ENCODE measurements at regions not wholly inside any gene's neighbourhood (a gene's known extent, or its start where the extent isn't known, plus 50 kb on each side); places are given as distances from the start of the nearest gene placed in this dataset.

- no peaks in the 10 kb centered on the region for H3K36me3 ChIP-seq (replicated peaks; ENCODE audit: insufficient read depth, low read depth)
- TF ChIP-seq EZH2phosphoT487 (IDR thresholded peaks at IDR 0.05; ENCODE audit: low read depth, severe bottlenecking, unreplicated experiment) (no peak), EZH2 (IDR thresholded peaks at IDR 0.05; ENCODE audit: borderline replicate concordance) (no peak), CTCF (IDR thresholded peaks at IDR 0.05; ENCODE audit: poor library complexity) (no peak)
- H3K9me3 ChIP-seq (ENCODE audit: low read depth), result no peaks in the 10 kb centered on the region
- WGBS (ENCODE audit: low lambda C conversion rate, missing lambda C conversion rate), result 89% methylated on average over 21 of the region's 21 CpGs
- peaks cover 7% of the 10 kb centered on the region for H3K4me1 ChIP-seq (ENCODE audit: insufficient read depth)
- H3K9me2 ChIP-seq (replicated peaks; ENCODE audit: insufficient read depth), result no peaks in the 10 kb centered on the region
- H4K20me1 ChIP-seq (ENCODE audit: insufficient read depth, poor library complexity, severe bottlenecking), result no peaks in the 10 kb centered on the region
- H3K79me2 ChIP-seq, result no peaks in the 10 kb centered on the region
- DNase-seq (ENCODE audit: low spot score), result no peak
- no peak overlapping the region for H3K4me3 ChIP-seq
- H3K27me3 ChIP-seq, result no peaks in the 10 kb centered on the region
- no peak overlapping the region for H3K27ac ChIP-seq
- H3K4me2 ChIP-seq, result no peak overlapping the region
- H2AFZ ChIP-seq, result no peak overlapping the region
Observed at GRCh38 chr14:104427131-104427851, 152.3 kb upstream of the C14orf180 start.

- no peaks in the 10 kb centered on the region for H3K9me3 ChIP-seq (ENCODE audit: low read depth)
- no peak overlapping the region for H2AFZ ChIP-seq
- H3K36me3 ChIP-seq (replicated peaks; ENCODE audit: insufficient read depth, low read depth), result no peaks in the 10 kb centered on the region
- H3K79me2 ChIP-seq, result no peaks in the 10 kb centered on the region
- no peaks in the 10 kb centered on the region for H4K20me1 ChIP-seq (ENCODE audit: insufficient read depth, poor library complexity, severe bottlenecking)
- DNase-seq (ENCODE audit: low spot score), result no peak
- H3K27ac ChIP-seq, result no peak overlapping the region
- H3K9me2 ChIP-seq (replicated peaks; ENCODE audit: insufficient read depth), result no peaks in the 10 kb centered on the region
- 81% methylated on average over 13 of the region's 14 CpGs for WGBS (ENCODE audit: low lambda C conversion rate, missing lambda C conversion rate)
- TF ChIP-seq EZH2phosphoT487 (IDR thresholded peaks at IDR 0.05; ENCODE audit: low read depth, severe bottlenecking, unreplicated experiment) (no peak), EZH2 (IDR thresholded peaks at IDR 0.05; ENCODE audit: borderline replicate concordance) (no peak), CTCF (IDR thresholded peaks at IDR 0.05; ENCODE audit: poor library complexity) (no peak)
- H3K4me1 ChIP-seq (ENCODE audit: insufficient read depth), result peaks cover 7% of the 10 kb centered on the region
- no peak overlapping the region for H3K4me3 ChIP-seq
- no peak overlapping the region for H3K4me2 ChIP-seq
- H3K27me3 ChIP-seq, result no peaks in the 10 kb centered on the region
Observed at GRCh38 chr14:104428333-104428851, 151.2 kb upstream of the C14orf180 start.

- Histone ChIP-seq H3K4me1 (ENCODE audit: insufficient read depth) (peaks cover 7% of the 10 kb centered on the region), H3K27ac (no peak overlapping the region), H2AFZ (no peak overlapping the region), H3K27me3 (no peaks in the 10 kb centered on the region), H4K20me1 (ENCODE audit: insufficient read depth, poor library complexity, severe bottlenecking) (no peaks in the 10 kb centered on the region), H3K4me2 (no peak overlapping the region), H3K36me3 (replicated peaks; ENCODE audit: insufficient read depth, low read depth) (no peaks in the 10 kb centered on the region), H3K9me2 (replicated peaks; ENCODE audit: insufficient read depth) (no peaks in the 10 kb centered on the region), H3K79me2 (no peaks in the 10 kb centered on the region), H3K9me3 (ENCODE audit: low read depth) (no peaks in the 10 kb centered on the region), H3K4me3 (no peak overlapping the region)
- no peak for DNase-seq (ENCODE audit: low spot score)
- 79% methylated on average over 9 of the region's 9 CpGs for WGBS (ENCODE audit: low lambda C conversion rate, missing lambda C conversion rate)
- TF ChIP-seq CTCF (IDR thresholded peaks at IDR 0.05; ENCODE audit: poor library complexity) (no peak), EZH2phosphoT487 (IDR thresholded peaks at IDR 0.05; ENCODE audit: low read depth, severe bottlenecking, unreplicated experiment) (no peak), EZH2 (IDR thresholded peaks at IDR 0.05; ENCODE audit: borderline replicate concordance) (no peak)
Observed at GRCh38 chr14:104428860-104429259, 150.7 kb upstream of the C14orf180 start.
